ENCODE measurements at regions not wholly inside any gene's neighbourhood (a gene's known extent, or its start where the extent isn't known, plus 50 kb on each side); places are given as distances from the start of the nearest gene placed in this dataset.

- no peak for DNase-seq
Measured at GRCh38 chr22:48333816-48334735, 1493.6 kb downstream of the BRD1 start.

DNA sequence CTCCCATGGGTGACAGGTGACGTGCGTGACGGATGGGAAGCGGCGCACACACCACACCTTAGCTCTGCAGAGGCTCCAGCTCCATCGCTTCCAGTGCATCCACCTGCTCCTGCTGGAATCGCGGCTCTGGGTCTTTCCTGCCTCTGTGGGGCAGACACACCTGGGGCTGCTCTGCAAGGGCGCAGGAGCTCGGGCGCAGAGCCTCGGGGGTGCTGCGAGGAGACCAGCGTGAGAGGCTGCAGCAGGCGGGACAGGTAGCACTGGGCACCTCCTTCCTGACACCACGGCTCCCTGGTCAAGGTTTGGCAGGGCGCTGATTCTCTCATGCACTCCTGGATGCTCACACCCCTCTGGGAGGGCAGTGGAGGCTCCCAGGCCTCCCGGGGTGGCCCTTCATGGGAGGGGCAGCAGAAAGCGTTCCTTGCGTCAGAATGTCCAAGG lies 1494.3 kb downstream of the BRD1 start:
- DNase-seq = no peak

DNA sequence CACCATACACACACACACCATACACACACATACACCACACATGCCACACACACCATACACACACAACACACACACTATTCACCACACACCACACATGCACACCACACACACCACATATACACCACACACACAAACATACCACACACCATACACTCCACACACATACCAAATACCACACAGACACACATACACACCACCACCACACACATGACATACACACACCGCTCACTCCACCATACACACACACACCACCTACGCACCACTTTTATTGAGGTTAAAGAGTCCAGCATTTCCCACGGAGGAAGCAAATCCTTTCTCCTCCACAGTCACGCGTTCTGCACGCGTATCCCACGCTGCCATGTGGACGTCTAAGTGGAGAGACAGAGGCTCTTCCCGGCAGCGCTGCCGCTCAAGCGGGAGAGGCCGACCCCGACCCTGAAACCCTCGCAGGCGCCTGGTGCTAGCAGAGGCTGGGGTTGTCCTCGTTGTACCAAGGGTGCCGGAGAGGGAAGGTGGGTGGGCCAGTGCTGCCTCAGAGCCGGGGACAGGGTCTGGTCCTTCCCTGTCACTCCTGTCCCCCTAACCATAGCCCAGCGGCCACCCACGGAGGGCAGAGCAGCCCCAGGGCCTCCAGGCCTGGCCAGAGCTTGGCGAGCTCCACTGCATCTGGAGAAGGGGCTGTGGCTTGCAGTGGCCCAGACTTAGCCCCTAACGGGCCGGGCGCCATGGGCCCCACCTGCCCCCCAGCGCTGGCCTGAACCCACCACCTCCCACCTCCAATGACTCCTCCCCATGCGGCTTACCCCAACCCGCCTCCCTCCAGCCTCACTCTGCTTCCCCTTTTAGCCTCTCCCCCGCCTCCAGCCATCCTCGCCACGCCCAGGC lies 1495.0 kb downstream of the BRD1 start:
- no peak for DNase-seq

DNA sequence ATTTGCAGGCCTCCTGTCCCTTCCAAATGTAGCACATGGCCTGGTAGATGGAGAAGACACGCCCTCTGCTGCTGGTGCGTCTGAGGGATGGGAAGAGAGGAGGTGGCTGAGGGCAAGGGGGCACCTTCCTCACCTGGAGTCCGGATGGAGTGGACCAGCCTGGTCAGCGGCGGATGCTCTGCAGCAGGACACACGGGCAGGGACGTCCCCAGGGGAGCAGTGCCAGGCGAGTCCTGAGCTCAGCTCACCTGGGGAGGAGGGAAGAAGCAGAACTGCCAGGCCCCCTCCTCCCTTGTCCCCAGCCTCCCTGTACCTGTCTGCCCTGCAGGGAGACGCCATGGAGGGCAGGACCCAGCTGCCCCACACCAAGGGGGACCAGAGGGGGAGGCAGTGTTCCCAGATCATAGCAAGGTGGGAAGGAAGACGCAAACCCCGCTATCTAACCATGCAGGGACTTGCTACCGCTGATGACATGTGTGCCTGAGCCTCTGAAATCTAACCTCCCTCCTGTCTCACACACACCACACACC lies 1495.9 kb downstream of the BRD1 start:
- no peak for DNase-seq

DNA sequence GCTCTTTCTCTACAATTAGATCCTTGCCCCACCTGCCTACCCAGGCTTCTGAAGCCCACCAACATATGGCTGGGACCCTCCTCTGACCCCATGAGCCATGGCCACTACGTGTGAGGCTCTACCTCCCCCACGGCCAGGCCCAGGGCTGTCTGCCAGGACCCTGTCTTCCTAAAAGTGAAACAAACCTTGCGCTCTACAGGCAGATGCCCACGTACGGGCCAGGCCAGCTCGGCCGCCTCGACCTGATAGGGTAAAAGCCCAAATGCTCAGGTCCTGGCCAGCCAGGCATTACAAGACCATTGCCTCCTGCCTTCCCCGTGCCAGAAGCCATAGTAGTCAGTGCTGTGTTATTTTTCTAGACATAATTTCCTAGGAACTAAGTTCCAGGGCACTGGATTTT lies 1496.4 kb downstream of the BRD1 start:
- no peak for DNase-seq

GRCh38 chr22:48327721-48328120 lies 1500.0 kb downstream of the BRD1 start:
- no peak for DNase-seq

- no peak for DNase-seq
Measured at GRCh38 chr22:48323746-48324145, 1503.9 kb downstream of the BRD1 start.

DNA sequence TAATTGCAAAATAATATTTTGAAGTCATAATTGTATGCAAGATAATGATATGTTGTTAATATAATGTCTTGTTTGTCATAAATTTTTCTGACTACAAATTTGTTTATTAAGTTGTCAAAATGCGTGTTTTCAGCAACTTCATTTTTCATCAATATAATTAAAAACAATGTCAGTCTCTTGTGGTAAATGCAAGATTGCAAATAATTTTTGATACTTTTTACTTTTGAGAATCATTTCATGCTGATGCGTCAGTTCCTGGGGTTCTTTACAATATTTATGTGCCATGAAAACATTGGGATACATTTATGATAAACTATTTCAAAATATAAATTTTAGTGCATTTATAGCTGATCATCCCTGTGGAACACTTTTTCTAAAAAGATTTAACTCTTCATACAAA lies 1504.8 kb downstream of the BRD1 start:
- DNase-seq = no peak

GRCh38 chr22:48321986-48322545 lies 1505.6 kb downstream of the BRD1 start:
- DNase-seq = no peak

DNA sequence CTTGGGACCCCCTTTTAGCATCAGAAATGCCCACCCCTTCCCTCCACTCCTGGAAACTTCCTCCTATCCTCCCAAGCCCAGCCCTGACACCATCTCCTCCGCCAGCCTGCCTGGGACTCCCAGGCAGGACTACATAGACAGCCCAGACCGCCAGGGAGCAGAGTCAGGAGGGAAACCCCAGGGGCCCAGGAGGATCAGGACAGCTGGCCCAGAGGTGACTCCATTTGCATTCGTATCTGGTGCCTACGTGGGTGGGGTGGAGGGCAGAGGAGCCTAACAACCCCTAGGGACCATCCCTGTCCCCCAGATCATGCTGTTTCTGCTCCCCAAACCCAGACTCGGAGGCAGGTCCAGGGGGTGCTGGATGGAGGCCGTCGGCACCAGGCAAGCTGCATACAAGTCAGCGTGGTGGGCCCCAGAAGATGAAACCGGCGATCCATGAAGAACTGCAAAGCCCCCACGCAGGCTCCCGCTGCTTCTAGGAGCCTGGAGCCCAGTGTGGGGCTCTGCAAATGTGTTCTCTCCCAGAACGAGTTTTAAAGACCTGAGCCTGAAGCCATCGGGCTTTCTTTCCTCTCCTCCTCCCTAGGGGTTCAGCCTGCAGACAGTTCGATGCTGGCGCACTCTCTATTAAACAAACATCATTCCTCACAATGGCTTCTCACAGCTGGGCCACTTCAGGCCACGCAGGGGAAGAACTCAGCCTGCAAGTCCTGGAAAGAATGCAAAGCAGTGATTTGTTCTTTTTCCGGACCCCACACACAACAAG lies 1506.8 kb downstream of the BRD1 start:
- no peak for DNase-seq

- DNase-seq = no peak
Measured at GRCh38 chr22:48320048-48320682, 1507.5 kb downstream of the BRD1 start.

GRCh38 chr22:48319321-48320047 lies 1508.2 kb downstream of the BRD1 start:
- no peak for DNase-seq

DNA sequence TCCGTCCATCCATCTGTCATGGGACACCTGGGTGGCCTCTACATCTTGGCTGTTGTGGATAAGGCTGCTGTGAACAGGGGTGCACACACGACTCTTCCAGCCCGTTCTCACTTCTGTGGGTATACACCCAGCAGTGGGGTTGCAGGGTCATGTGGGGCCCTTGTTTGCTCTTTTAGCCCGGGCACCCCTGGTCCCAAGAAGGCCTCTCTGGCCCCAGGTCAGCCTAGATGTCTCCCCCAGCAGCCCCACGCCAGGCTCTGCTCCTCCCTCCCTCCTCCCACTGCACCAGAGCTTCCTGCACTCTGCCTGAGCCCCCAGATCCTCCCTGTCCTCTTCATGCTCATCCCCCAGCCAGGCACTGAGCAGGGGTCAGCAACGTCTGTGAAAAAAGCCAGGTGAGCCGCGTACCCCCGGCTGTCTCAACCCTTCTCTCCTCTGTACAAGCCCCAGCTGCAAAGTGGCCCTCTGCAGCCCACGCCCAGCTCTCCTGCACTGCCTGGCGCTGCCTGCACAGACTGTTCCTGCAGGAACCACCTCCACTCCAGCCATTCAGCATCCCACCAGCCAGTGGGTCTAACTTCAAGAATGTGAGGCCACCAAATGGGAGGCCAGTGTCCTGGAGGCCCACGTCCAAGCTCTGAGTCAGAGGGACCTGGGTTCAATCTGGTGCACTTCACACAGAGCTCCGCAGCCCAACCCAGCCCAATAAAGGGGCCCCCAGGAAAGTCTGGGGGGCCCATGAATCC lies 1508.9 kb downstream of the BRD1 start:
- no peak for DNase-seq

DNA sequence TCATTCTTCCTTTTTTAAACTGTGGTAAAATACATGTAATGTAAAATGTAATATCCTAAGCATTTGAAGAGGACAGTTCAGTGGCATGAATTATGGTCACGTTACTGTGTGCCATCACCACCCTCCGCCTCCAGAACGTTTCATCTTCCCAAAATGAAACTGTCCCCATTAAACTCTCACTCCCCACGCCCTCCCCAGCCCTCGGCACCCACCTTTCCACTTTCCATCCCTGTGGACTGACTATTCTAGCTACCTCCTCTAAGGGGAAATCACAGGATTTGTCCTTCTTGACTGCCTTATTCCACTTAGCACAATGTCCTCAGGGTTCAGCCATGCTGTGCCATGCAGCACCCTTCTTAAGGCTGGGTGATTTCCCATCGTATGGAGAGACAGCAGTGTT lies 1509.5 kb downstream of the BRD1 start:
- DNase-seq = no peak

- no peak for DNase-seq
Measured at GRCh38 chr22:48316257-48317250, 1511.1 kb downstream of the BRD1 start.

- peak; percentile 99 to 100 for DNase-seq
Measured at GRCh38 chr22:48315439-48316256, 1512.0 kb downstream of the BRD1 start.

DNA sequence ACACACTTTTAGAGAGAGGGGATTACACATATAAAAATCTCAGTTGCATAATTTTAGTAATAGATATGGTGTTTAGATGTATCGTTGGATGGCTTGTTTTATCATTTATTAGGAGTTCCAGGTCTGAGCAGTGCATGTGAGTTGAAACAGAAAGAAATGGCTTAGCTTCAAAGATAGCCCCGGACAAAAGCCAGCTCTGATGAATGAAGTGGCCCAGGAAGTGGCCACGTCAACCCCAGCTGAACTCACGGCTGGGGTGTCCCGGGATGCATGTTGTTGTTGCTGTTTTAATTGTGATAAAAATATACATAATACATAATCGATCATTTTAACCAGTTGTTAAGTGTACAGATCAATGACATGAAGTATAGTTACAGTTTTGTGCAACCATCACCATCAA lies 1513.6 kb downstream of the BRD1 start:
- DNase-seq = no peak
